ENCODE measurements at regions not wholly inside any gene's neighbourhood (a gene's known extent, or its start where the extent isn't known, plus 50 kb on each side); places are given as distances from the start of the nearest gene placed in this dataset.

GRCh38 chr10:131746241-131746711 is 154.5 kb upstream of the PPP2R2D start:
- no peaks in the 10 kb centered on the region for H3K4me1 ChIP-seq
- H3K9me3 ChIP-seq, result no peaks in the 10 kb centered on the region
- no peak for DNase-seq
- intact Hi-C loops (cut with DNase I), result no loop called here
- no peak for ATAC-seq
- H3K36me3 ChIP-seq, result no peaks in the 10 kb centered on the region
- H3K4me3 ChIP-seq, result no peak overlapping the region
- H3K27me3 ChIP-seq (ENCODE audit: low read depth), result peaks cover 41% of the 10 kb centered on the region
- H3K27ac ChIP-seq, result no peak overlapping the region
- TF ChIP-seq CTCF (IDR thresholded peaks at IDR 0.05), result no peak

GRCh38 chr10:131746785-131747184 is 154.0 kb upstream of the PPP2R2D start:
- Histone ChIP-seq H3K27ac (no peak overlapping the region), H3K4me3 (no peak overlapping the region), H3K27me3 (ENCODE audit: low read depth) (peaks cover 43% of the 10 kb centered on the region), H3K4me1 (no peaks in the 10 kb centered on the region), H3K9me3 (no peaks in the 10 kb centered on the region), H3K36me3 (no peaks in the 10 kb centered on the region)
- DNase-seq, result no peak
- intact Hi-C loops (cut with DNase I), result no loop called here
- no peak for TF ChIP-seq CTCF (IDR thresholded peaks at IDR 0.05)
- ATAC-seq, result no peak

- Histone ChIP-seq H3K4me3 (no peak overlapping the region), H3K4me1 (no peaks in the 10 kb centered on the region), H3K27me3 (ENCODE audit: low read depth) (peaks cover 43% of the 10 kb centered on the region), H3K36me3 (no peaks in the 10 kb centered on the region), H3K9me3 (no peaks in the 10 kb centered on the region), H3K27ac (no peak overlapping the region)
- intact Hi-C loops (cut with DNase I), result no loop called here
- DNase-seq, result no peak
- ATAC-seq, result no peak
- no peak for TF ChIP-seq CTCF (IDR thresholded peaks at IDR 0.05)
Observed at GRCh38 chr10:131747251-131747650, 153.6 kb upstream of the PPP2R2D start.

GRCh38 chr10:131747791-131748190 is 153.0 kb upstream of the PPP2R2D start:
- H3K27me3 ChIP-seq (ENCODE audit: low read depth), result peaks cover 43% of the 10 kb centered on the region
- intact Hi-C loops (cut with DNase I), result no loop called here
- H3K4me1 ChIP-seq, result no peaks in the 10 kb centered on the region
- H3K27ac ChIP-seq, result no peak overlapping the region
- H3K4me3 ChIP-seq, result no peak overlapping the region
- no peaks in the 10 kb centered on the region for H3K36me3 ChIP-seq
- DNase-seq (no peak), ATAC-seq (no peak)
- TF ChIP-seq CTCF (IDR thresholded peaks at IDR 0.05), result no peak
- H3K9me3 ChIP-seq, result no peaks in the 10 kb centered on the region

- ATAC-seq (no peak), DNase-seq (no peak)
- H3K4me3 ChIP-seq, result no peak overlapping the region
- H3K36me3 ChIP-seq, result no peaks in the 10 kb centered on the region
- H3K4me1 ChIP-seq, result no peaks in the 10 kb centered on the region
- H3K27ac ChIP-seq, result no peak overlapping the region
- H3K9me3 ChIP-seq, result no peaks in the 10 kb centered on the region
- no peak for TF ChIP-seq CTCF (IDR thresholded peaks at IDR 0.05)
- intact Hi-C loops (cut with DNase I), result no loop called here
- peaks cover 43% of the 10 kb centered on the region for H3K27me3 ChIP-seq (ENCODE audit: low read depth)
Observed at GRCh38 chr10:131748191-131748590, 152.6 kb upstream of the PPP2R2D start.
